SK-N-SH (cell line): ENCODE measurements at regions not wholly inside any gene's neighbourhood (a gene's known extent, or its start where the extent isn't known, plus 50 kb on each side); places are given as distances from the start of the nearest gene placed in this dataset.

Experiments
- EZH2phosphoT487 ChIP-seq: fragments of 200-600 bp; sonication (generic); IDR thresholded peaks from 2 replicates; pipeline ENCODE4 v1.6.1; 2017; ENCODE audit warnings: low read depth, mixed run types, mild to moderate bottlenecking, antibody characterized with exemption, moderate library complexity, borderline replicate concordance
- GABPA ChIP-seq: IDR thresholded peaks from 2 replicates; pipeline ENCODE4 v1.4.0; 2012; ENCODE audit warnings: low read depth, mild to moderate bottlenecking
- RAD21 ChIP-seq: IDR thresholded peaks from 2 replicates; pipeline ENCODE4 v1.6.1; 2012; ENCODE audit warnings: mild to moderate bottlenecking, low read length
- RCOR1 ChIP-seq: fragments of 150-350 bp; IDR thresholded peaks from 2 replicates; pipeline ENCODE4 v1.6.1; 2017; ENCODE audit warnings: antibody characterized with exemption, low read length
- SIN3A ChIP-seq: IDR thresholded peaks from 2 replicates; pipeline ENCODE4 v1.6.1; 2012; ENCODE audit warnings: low read depth, mild to moderate bottlenecking, low read length, moderate library complexity, borderline replicate concordance
- TCF12 ChIP-seq: IDR thresholded peaks from 2 replicates; pipeline ENCODE4 v1.4.0; 2012
- YY1 ChIP-seq: IDR thresholded peaks from 2 replicates; pipeline ENCODE4 v1.4.0; 2012; ENCODE audit warnings: low read depth, mild to moderate bottlenecking
- TF ChIP-seq, protein P1 (sequence below): fragments of 200-600 bp; sonication (generic); IDR thresholded peaks from 2 replicates; pipeline ENCODE4 v1.6.1; 2017; ENCODE audit warnings: antibody characterized with exemption, mild to moderate bottlenecking, moderate library complexity
- TF ChIP-seq, protein P2 (sequence below): fragments of 150-350 bp; IDR thresholded peaks from 2 replicates; pipeline ENCODE4 v1.6.1; 2017; ENCODE audit warnings: antibody characterized with exemption, low read length, low read depth, borderline replicate concordance
- TF ChIP-seq, protein P3 (sequence below): IDR thresholded peaks from 2 replicates; pipeline ENCODE4; 2012
- TF ChIP-seq, protein P4 (sequence below): IDR thresholded peaks from 2 replicates; pipeline ENCODE4 v1.4.0; 2012; ENCODE audit warnings: low read depth, borderline replicate concordance
- TF ChIP-seq, protein P5 (sequence below): IDR thresholded peaks from 2 replicates; pipeline ENCODE4 v1.6.1; 2012; ENCODE audit warnings: mild to moderate bottlenecking, low read depth, low read length, moderate library complexity

DNA sequence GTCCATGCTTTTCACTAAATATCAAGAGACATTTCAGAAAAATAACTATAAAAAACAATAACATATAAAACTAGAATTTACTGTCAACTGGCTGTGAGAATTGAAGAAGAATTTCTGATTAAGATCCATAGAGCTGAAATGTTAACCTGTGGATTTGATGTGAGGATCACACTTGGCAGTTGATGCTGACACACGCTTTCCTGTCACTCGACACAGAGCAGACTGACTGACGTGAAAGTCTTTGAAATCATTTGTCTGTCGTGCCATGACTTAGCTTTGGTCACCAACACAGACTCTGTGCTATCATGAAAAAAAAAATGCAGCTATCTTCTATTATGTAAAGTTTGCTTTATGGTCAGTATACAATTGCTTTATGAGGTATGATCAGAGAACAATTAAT lies 706.0 kb upstream of the ZP4 start:
- TF ChIP-seq RCOR1, result no peak
- TF ChIP-seq EZH2phosphoT487, result no peak
- no peak for TF ChIP-seq SIN3A
- TF ChIP-seq, protein P1, sequence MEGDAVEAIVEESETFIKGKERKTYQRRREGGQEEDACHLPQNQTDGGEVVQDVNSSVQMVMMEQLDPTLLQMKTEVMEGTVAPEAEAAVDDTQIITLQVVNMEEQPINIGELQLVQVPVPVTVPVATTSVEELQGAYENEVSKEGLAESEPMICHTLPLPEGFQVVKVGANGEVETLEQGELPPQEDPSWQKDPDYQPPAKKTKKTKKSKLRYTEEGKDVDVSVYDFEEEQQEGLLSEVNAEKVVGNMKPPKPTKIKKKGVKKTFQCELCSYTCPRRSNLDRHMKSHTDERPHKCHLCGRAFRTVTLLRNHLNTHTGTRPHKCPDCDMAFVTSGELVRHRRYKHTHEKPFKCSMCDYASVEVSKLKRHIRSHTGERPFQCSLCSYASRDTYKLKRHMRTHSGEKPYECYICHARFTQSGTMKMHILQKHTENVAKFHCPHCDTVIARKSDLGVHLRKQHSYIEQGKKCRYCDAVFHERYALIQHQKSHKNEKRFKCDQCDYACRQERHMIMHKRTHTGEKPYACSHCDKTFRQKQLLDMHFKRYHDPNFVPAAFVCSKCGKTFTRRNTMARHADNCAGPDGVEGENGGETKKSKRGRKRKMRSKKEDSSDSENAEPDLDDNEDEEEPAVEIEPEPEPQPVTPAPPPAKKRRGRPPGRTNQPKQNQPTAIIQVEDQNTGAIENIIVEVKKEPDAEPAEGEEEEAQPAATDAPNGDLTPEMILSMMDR, result no peak
- no peak for TF ChIP-seq YY1
- TF ChIP-seq, protein P2, sequence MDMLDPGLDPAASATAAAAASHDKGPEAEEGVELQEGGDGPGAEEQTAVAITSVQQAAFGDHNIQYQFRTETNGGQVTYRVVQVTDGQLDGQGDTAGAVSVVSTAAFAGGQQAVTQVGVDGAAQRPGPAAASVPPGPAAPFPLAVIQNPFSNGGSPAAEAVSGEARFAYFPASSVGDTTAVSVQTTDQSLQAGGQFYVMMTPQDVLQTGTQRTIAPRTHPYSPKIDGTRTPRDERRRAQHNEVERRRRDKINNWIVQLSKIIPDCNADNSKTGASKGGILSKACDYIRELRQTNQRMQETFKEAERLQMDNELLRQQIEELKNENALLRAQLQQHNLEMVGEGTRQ, result no peak
- TF ChIP-seq, protein P3, sequence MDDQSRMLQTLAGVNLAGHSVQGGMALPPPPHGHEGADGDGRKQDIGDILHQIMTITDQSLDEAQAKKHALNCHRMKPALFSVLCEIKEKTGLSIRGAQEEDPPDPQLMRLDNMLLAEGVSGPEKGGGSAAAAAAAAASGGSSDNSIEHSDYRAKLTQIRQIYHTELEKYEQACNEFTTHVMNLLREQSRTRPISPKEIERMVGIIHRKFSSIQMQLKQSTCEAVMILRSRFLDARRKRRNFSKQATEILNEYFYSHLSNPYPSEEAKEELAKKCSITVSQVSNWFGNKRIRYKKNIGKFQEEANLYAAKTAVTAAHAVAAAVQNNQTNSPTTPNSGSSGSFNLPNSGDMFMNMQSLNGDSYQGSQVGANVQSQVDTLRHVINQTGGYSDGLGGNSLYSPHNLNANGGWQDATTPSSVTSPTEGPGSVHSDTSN, result no peak
- TF ChIP-seq, protein P4, sequence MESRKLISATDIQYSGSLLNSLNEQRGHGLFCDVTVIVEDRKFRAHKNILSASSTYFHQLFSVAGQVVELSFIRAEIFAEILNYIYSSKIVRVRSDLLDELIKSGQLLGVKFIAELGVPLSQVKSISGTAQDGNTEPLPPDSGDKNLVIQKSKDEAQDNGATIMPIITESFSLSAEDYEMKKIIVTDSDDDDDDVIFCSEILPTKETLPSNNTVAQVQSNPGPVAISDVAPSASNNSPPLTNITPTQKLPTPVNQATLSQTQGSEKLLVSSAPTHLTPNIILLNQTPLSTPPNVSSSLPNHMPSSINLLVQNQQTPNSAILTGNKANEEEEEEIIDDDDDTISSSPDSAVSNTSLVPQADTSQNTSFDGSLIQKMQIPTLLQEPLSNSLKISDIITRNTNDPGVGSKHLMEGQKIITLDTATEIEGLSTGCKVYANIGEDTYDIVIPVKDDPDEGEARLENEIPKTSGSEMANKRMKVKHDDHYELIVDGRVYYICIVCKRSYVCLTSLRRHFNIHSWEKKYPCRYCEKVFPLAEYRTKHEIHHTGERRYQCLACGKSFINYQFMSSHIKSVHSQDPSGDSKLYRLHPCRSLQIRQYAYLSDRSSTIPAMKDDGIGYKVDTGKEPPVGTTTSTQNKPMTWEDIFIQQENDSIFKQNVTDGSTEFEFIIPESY, result no peak
- TF ChIP-seq, protein P5, sequence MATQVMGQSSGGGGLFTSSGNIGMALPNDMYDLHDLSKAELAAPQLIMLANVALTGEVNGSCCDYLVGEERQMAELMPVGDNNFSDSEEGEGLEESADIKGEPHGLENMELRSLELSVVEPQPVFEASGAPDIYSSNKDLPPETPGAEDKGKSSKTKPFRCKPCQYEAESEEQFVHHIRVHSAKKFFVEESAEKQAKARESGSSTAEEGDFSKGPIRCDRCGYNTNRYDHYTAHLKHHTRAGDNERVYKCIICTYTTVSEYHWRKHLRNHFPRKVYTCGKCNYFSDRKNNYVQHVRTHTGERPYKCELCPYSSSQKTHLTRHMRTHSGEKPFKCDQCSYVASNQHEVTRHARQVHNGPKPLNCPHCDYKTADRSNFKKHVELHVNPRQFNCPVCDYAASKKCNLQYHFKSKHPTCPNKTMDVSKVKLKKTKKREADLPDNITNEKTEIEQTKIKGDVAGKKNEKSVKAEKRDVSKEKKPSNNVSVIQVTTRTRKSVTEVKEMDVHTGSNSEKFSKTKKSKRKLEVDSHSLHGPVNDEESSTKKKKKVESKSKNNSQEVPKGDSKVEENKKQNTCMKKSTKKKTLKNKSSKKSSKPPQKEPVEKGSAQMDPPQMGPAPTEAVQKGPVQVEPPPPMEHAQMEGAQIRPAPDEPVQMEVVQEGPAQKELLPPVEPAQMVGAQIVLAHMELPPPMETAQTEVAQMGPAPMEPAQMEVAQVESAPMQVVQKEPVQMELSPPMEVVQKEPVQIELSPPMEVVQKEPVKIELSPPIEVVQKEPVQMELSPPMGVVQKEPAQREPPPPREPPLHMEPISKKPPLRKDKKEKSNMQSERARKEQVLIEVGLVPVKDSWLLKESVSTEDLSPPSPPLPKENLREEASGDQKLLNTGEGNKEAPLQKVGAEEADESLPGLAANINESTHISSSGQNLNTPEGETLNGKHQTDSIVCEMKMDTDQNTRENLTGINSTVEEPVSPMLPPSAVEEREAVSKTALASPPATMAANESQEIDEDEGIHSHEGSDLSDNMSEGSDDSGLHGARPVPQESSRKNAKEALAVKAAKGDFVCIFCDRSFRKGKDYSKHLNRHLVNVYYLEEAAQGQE, result no peak
- TF ChIP-seq RAD21, result no peak
- no peak for TF ChIP-seq TCF12
- TF ChIP-seq GABPA, result no peak
